ENCODE measurements at regions not wholly inside any gene's neighbourhood (a gene's known extent, or its start where the extent isn't known, plus 50 kb on each side); places are given as distances from the start of the nearest gene placed in this dataset.

- no peak for TF ChIP-seq RAD21 (IDR thresholded peaks at IDR 0.05; ENCODE audit: low read length)
- no peak for TF ChIP-seq CTCF (conservative IDR thresholded peaks at IDR 0.05; ENCODE audit: low read depth, low read length)
- no peak for TF ChIP-seq POLR2A (IDR thresholded peaks at IDR 0.05; ENCODE audit: low read depth, low read length)
Observed at GRCh38 chr3:146884721-146885120, 279.6 kb upstream of the PLSCR5 start.
